HG03066 (cell line): ENCODE measurements at regions not wholly inside any gene's neighbourhood (a gene's known extent, or its start where the extent isn't known, plus 50 kb on each side); places are given as distances from the start of the nearest gene placed in this dataset.

Experiments
- ATAC-seq: cut with Tn5 transposase; IDR thresholded peaks from one replicate; pipeline ENCODE4 v1.9.1; 2021; ENCODE audit warnings: low read depth; ENCODE audit not compliant: unreplicated experiment

GRCh38 chr2:150168595-150169236 lies 318.8 kb downstream of the RND3 start:
- ATAC-seq: no peak

- ATAC-seq: peak; percentile 85
Measured at GRCh38 chr2:150167711-150168110, 319.8 kb downstream of the RND3 start.

GRCh38 chr2:150166313-150167051 lies 321.0 kb downstream of the RND3 start:
- no peak for ATAC-seq

GRCh38 chr2:150165988-150166312 lies 321.5 kb downstream of the RND3 start:
- ATAC-seq: no peak

- ATAC-seq: no peak
Measured at GRCh38 chr2:150165442-150165841, 322.0 kb downstream of the RND3 start.

- ATAC-seq: no peak
Measured at GRCh38 chr2:150162241-150162942, 325.1 kb downstream of the RND3 start.

GRCh38 chr2:150160058-150160457 lies 327.4 kb downstream of the RND3 start:
- no peak for ATAC-seq

GRCh38 chr2:150159300-150159699 lies 328.2 kb downstream of the RND3 start:
- no peak for ATAC-seq

GRCh38 chr2:150156876-150157275 lies 330.6 kb downstream of the RND3 start:
- no peak for ATAC-seq

GRCh38 chr2:150156415-150156814 lies 331.1 kb downstream of the RND3 start:
- no peak for ATAC-seq

GRCh38 chr2:150154308-150154797 lies 333.1 kb downstream of the RND3 start:
- ATAC-seq: no peak

- ATAC-seq: no peak
Measured at GRCh38 chr2:150153646-150154307, 333.7 kb downstream of the RND3 start.

GRCh38 chr2:150152230-150152629 lies 335.2 kb downstream of the RND3 start:
- ATAC-seq: no peak

- no peak for ATAC-seq
Measured at GRCh38 chr2:150150144-150150543, 337.3 kb downstream of the RND3 start.

GRCh38 chr2:150147889-150148683 lies 339.4 kb downstream of the RND3 start:
- ATAC-seq: no peak

GRCh38 chr2:150146879-150147278 lies 340.6 kb downstream of the RND3 start:
- ATAC-seq: no peak

GRCh38 chr2:150145299-150145692 lies 342.2 kb downstream of the RND3 start:
- ATAC-seq: no peak

- ATAC-seq: no peak
Measured at GRCh38 chr2:150144546-150145298, 342.7 kb downstream of the RND3 start.

- no peak for ATAC-seq
Measured at GRCh38 chr2:150143087-150143536, 344.4 kb downstream of the RND3 start.

GRCh38 chr2:150142561-150142960 lies 344.9 kb downstream of the RND3 start:
- ATAC-seq: no peak
